Stimulated activated naive CD8-positive, alpha-beta T cell treated with anti-CD3 and anti-CD28 coated beads, Interleukin-15, Interleukin-2, amounts not matched to agents 100 ng/mL and 50 ng/mL, for 24 hours (primary cell): ENCODE measurements at regions not wholly inside any gene's neighbourhood (a gene's known extent, or its start where the extent isn't known, plus 50 kb on each side); places are given as distances from the start of the nearest gene placed in this dataset.

ENCODE experiments used
- H3K27ac Mint-ChIP-seq: one replicate; pipeline ENCODE4 v1.8.0; 2021; ENCODE audit warnings: mild to moderate bottlenecking, mixed read lengths
- H3K27me3 Mint-ChIP-seq: one replicate; pipeline ENCODE4 v1.8.0; 2021; ENCODE audit warnings: mixed read lengths
- H3K36me3 Mint-ChIP-seq: one replicate; pipeline ENCODE4 v1.8.0; 2021; ENCODE audit warnings: low read depth, mixed read lengths
- H3K4me1 Mint-ChIP-seq: one replicate; pipeline ENCODE4 v1.8.0; 2021; ENCODE audit warnings: low read depth, mixed read lengths
- H3K4me3 Mint-ChIP-seq: one replicate; pipeline ENCODE4 v1.8.0; 2021; ENCODE audit warnings: mild to moderate bottlenecking, mixed read lengths
- H3K9me3 Mint-ChIP-seq: one replicate; pipeline ENCODE4 v1.8.0; 2021; ENCODE audit warnings: mixed read lengths

- Mint-ChIP-seq H3K27ac (no peak overlapping the region), H3K9me3 (no peaks in the 10 kb centered on the region), H3K4me3 (no peak overlapping the region), H3K36me3 (no peaks in the 10 kb centered on the region), H3K27me3 (peaks cover 50% of the 10 kb centered on the region), H3K4me1 (peaks cover 10% of the 10 kb centered on the region)
Observed at GRCh38 chr5:1671351-1671750, 128.3 kb downstream of the MRPL36 start.

DNA sequence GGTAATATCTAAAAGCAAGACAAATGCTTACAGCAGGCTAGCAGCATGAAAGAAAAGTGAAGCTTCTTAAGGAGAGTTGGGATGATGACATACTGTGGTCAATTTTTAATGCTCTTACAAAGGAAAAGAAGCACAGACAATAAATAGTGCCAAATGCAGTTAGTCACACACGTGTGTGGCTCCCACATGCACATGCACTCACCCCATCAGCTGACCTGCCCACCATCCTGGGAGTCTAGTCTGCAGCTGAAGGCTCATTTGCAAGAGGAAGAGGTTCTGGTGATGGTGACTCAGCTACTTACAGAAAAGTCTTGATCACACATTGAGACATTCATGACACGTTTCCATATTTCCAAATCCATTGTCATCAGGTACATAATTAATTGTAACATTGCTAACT is 129.3 kb downstream of the MRPL36 start:
- no peak overlapping the region for H3K4me3 Mint-ChIP-seq
- H3K27me3 Mint-ChIP-seq, result peaks cover 57% of the 10 kb centered on the region
- no peak overlapping the region for H3K27ac Mint-ChIP-seq
- no peaks in the 10 kb centered on the region for H3K9me3 Mint-ChIP-seq
- H3K36me3 Mint-ChIP-seq, result no peaks in the 10 kb centered on the region
- peaks cover 10% of the 10 kb centered on the region for H3K4me1 Mint-ChIP-seq

DNA sequence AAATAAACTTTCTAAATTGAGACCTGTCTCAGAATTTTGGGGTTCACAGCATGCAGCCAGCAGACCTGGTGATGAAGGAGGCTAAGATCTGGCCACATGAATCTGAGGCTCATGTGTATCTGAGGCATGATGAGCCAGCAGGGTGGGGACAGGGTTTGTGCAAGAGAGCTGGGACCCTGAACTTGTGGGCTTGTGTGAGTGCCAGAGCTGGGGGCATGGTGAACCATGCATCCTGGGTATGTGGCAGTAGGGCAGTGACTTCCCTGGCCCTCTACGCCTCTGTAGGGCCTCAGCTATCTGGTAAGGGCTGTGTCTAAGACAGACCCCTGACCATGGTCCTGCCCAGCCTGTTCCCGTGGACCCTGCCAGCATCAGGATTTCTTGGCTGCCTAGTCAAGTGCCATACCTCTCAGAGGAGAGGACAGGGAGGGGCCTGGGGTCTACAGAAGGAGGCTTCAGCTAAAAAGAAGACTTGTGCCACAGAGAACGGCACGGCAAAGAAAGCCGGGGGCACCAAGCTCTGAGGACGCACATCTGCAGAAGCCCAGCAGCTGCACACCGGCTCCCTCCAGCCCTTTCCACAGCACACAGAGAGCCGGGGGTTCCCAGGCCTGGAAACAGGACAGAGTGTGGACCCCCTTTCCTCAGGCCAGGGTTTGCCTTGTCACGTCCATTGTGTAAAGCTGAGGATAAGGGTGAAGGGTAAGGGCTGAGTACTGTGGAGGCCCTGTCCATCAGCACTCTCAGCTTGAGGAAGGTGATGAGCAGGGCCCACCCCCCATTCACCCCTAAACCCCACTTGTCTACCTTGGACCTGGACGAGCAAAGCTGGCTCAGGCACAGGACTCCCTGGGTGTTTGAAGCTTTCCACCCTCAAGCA is 130.1 kb downstream of the MRPL36 start:
- no peak overlapping the region for H3K27ac Mint-ChIP-seq
- H3K9me3 Mint-ChIP-seq, result no peaks in the 10 kb centered on the region
- H3K27me3 Mint-ChIP-seq, result peaks cover 62% of the 10 kb centered on the region
- no peak overlapping the region for H3K4me3 Mint-ChIP-seq
- peaks cover 10% of the 10 kb centered on the region for H3K4me1 Mint-ChIP-seq
- no peaks in the 10 kb centered on the region for H3K36me3 Mint-ChIP-seq

GRCh38 chr5:1668141-1668721 is 131.4 kb downstream of the MRPL36 start:
- H3K27me3 Mint-ChIP-seq, result peaks cover 66% of the 10 kb centered on the region
- H3K4me1 Mint-ChIP-seq, result peaks cover 10% of the 10 kb centered on the region
- H3K36me3 Mint-ChIP-seq, result no peaks in the 10 kb centered on the region
- no peak overlapping the region for H3K27ac Mint-ChIP-seq
- H3K9me3 Mint-ChIP-seq, result no peaks in the 10 kb centered on the region
- H3K4me3 Mint-ChIP-seq, result no peak overlapping the region

GRCh38 chr5:1667648-1668140 is 131.9 kb downstream of the MRPL36 start:
- H3K36me3 Mint-ChIP-seq, result no peaks in the 10 kb centered on the region
- no peak overlapping the region for H3K4me3 Mint-ChIP-seq
- peaks cover 10% of the 10 kb centered on the region for H3K4me1 Mint-ChIP-seq
- no peaks in the 10 kb centered on the region for H3K9me3 Mint-ChIP-seq
- H3K27me3 Mint-ChIP-seq, result peaks cover 66% of the 10 kb centered on the region
- no peak overlapping the region for H3K27ac Mint-ChIP-seq

GRCh38 chr5:1666812-1667588 is 132.6 kb downstream of the MRPL36 start:
- H3K4me1 Mint-ChIP-seq, result peaks cover 10% of the 10 kb centered on the region
- peaks cover 63% of the 10 kb centered on the region for H3K27me3 Mint-ChIP-seq
- no peak overlapping the region for H3K4me3 Mint-ChIP-seq
- H3K27ac Mint-ChIP-seq, result no peak overlapping the region
- no peaks in the 10 kb centered on the region for H3K36me3 Mint-ChIP-seq
- no peaks in the 10 kb centered on the region for H3K9me3 Mint-ChIP-seq

- H3K4me1 Mint-ChIP-seq, result peaks cover 10% of the 10 kb centered on the region
- H3K27me3 Mint-ChIP-seq, result peaks cover 63% of the 10 kb centered on the region
- H3K27ac Mint-ChIP-seq, result no peak overlapping the region
- no peak overlapping the region for H3K4me3 Mint-ChIP-seq
- no peaks in the 10 kb centered on the region for H3K9me3 Mint-ChIP-seq
- no peaks in the 10 kb centered on the region for H3K36me3 Mint-ChIP-seq
Observed at GRCh38 chr5:1666221-1666620, 133.4 kb downstream of the MRPL36 start.

- Mint-ChIP-seq H3K9me3 (no peaks in the 10 kb centered on the region), H3K27me3 (peaks cover 62% of the 10 kb centered on the region), H3K27ac (no peak overlapping the region), H3K4me1 (peaks cover 10% of the 10 kb centered on the region), H3K4me3 (no peak overlapping the region), H3K36me3 (no peaks in the 10 kb centered on the region)
Observed at GRCh38 chr5:1665803-1666202, 133.8 kb downstream of the MRPL36 start.

GRCh38 chr5:1665231-1665630 is 134.4 kb downstream of the MRPL36 start:
- H3K27ac Mint-ChIP-seq, result no peak overlapping the region
- H3K4me1 Mint-ChIP-seq, result peaks cover 10% of the 10 kb centered on the region
- H3K36me3 Mint-ChIP-seq, result no peaks in the 10 kb centered on the region
- peaks cover 62% of the 10 kb centered on the region for H3K27me3 Mint-ChIP-seq
- no peaks in the 10 kb centered on the region for H3K9me3 Mint-ChIP-seq
- H3K4me3 Mint-ChIP-seq, result no peak overlapping the region

- peaks cover 7% of the 10 kb centered on the region for H3K4me1 Mint-ChIP-seq
- H3K4me3 Mint-ChIP-seq, result no peak overlapping the region
- H3K36me3 Mint-ChIP-seq, result no peaks in the 10 kb centered on the region
- H3K9me3 Mint-ChIP-seq, result no peaks in the 10 kb centered on the region
- H3K27ac Mint-ChIP-seq, result no peak overlapping the region
- H3K27me3 Mint-ChIP-seq, result peaks cover 58% of the 10 kb centered on the region
Observed at GRCh38 chr5:1663186-1663585, 136.5 kb downstream of the MRPL36 start.

DNA sequence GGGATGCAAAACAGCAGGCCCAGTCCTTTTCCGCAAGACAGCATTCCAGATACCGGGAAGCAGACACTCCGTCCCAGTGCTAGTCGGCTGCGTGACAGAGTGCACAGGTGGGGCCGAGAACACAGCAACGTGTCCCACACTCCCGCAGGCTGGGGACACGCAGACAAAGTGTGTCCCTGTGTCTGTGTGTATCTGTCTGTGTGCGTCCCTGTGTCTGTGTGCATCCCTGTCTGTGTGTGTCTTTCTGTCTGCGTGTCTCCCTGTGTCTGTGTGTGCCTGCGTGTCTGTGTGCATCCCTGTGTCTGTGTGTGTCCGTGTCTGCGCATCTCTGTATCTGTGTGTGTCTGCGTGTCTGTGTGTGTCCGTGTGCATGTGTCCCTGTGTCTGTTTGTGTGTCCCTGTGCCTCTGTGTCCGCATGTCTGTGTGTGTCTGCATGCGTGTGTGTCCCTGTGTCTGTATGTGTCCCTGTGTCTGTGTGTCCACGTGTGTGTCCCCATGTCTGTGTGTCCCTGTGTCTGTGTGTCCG is 137.0 kb downstream of the MRPL36 start:
- H3K4me3 Mint-ChIP-seq, result no peak overlapping the region

GRCh38 chr5:1661831-1662558 is 137.6 kb downstream of the MRPL36 start:
- H3K4me3 Mint-ChIP-seq, result no peak overlapping the region
- no peak overlapping the region for H3K27ac Mint-ChIP-seq
- H3K9me3 Mint-ChIP-seq, result no peaks in the 10 kb centered on the region
- H3K27me3 Mint-ChIP-seq, result peaks cover 61% of the 10 kb centered on the region
- H3K36me3 Mint-ChIP-seq, result no peaks in the 10 kb centered on the region
- H3K4me1 Mint-ChIP-seq, result peaks cover 4% of the 10 kb centered on the region

More for the DNA sequence above, 137.0 kb downstream of the MRPL36 start:
- Mint-ChIP-seq H3K27ac (no peak overlapping the region), H3K27me3 (peaks cover 56% of the 10 kb centered on the region), H3K9me3 (no peaks in the 10 kb centered on the region), H3K36me3 (no peaks in the 10 kb centered on the region), H3K4me1 (peaks cover 4% of the 10 kb centered on the region)

GRCh38 chr5:1661311-1661710 is 137.6 kb upstream of the LPCAT1 start:
- Mint-ChIP-seq H3K4me3 (no peak overlapping the region), H3K27me3 (peaks cover 57% of the 10 kb centered on the region), H3K4me1 (no peaks in the 10 kb centered on the region), H3K9me3 (no peaks in the 10 kb centered on the region), H3K36me3 (no peaks in the 10 kb centered on the region), H3K27ac (no peak overlapping the region)

DNA sequence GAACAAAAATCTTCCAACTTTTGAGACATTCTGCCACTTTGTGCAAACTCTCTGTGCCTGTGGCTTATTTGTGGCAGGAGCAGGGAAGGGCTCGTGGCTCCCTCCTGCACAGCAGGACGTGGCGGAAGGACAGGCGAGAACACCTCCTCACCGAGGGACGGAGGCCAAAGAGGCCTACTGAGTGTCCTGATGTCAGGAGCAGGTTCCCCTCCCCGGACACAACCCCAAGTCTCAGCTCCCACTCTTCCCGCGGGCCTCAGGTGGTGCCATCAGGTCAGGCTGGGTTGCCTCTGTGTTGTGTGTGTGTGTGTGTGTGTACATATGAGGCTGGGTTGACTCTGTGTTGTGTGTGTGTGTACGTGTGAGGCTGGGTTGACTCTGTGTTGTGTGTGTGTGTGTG is 136.8 kb upstream of the LPCAT1 start:
- Mint-ChIP-seq H3K27me3 (peaks cover 50% of the 10 kb centered on the region), H3K36me3 (no peaks in the 10 kb centered on the region), H3K4me3 (no peak overlapping the region), H3K27ac (no peak overlapping the region), H3K4me1 (no peaks in the 10 kb centered on the region), H3K9me3 (no peaks in the 10 kb centered on the region)
